Vagina (tissue), 2 donors: ENCODE measurements at regions not wholly inside any gene's neighbourhood (a gene's known extent, or its start where the extent isn't known, plus 50 kb on each side); places are given as distances from the start of the nearest gene placed in this dataset.

Experiments used
- CTCF ChIP-seq, 3 experiments: fragments of 450-650 bp in 2 of 3; fragments of 200-600 bp in 1 of 3; sonication (generic) in 1 of 3; IDR thresholded peaks; one replicate each; pipeline ENCODE4 v1.5.1; 2017 to 2019; ENCODE audit warnings: antibody characterized with exemption in 3 of 3, mild to moderate bottlenecking in 2 of 3, moderate library complexity in 2 of 3
- POLR2A ChIP-seq, 2 donors: fragments of 450-650 bp; IDR thresholded peaks; one replicate each; pipeline ENCODE4 v1.6.1; 2017; ENCODE audit warnings: antibody characterized with exemption in 2 of 2, mild to moderate bottlenecking in 2 of 2, moderate library complexity in 2 of 2

GRCh38 chr13:86464193-86464592 is 665.0 kb upstream of the SLITRK6 start:
- TF ChIP-seq CTCF (IDR thresholded peaks at IDR 0.05) (no peak), POLR2A (IDR thresholded peaks at IDR 0.05) (no peak)
